Caki2 (cell line): ENCODE measurements at regions not wholly inside any gene's neighbourhood (a gene's known extent, or its start where the extent isn't known, plus 50 kb on each side); places are given as distances from the start of the nearest gene placed in this dataset.
"Not testable (repeated sequence)": the region's sequence is repeated elsewhere in the genome, so short reads cannot be mapped to it uniquely, and the experiment has no call there.

Source experiments
- DNase-seq: peaks from one replicate; pipeline ENCODE4 v3.0.0-alpha.2; 2015; ENCODE audit warnings: low read depth
- in situ Hi-C: cut with HindIII; loops from 2 replicates; pipeline ENCODE4 v1.10.0; 2016; ENCODE audit warnings: low sequenced_read_pairs, low pct_unique_long_range_greater_than_20kb, mixed read lengths

DNA sequence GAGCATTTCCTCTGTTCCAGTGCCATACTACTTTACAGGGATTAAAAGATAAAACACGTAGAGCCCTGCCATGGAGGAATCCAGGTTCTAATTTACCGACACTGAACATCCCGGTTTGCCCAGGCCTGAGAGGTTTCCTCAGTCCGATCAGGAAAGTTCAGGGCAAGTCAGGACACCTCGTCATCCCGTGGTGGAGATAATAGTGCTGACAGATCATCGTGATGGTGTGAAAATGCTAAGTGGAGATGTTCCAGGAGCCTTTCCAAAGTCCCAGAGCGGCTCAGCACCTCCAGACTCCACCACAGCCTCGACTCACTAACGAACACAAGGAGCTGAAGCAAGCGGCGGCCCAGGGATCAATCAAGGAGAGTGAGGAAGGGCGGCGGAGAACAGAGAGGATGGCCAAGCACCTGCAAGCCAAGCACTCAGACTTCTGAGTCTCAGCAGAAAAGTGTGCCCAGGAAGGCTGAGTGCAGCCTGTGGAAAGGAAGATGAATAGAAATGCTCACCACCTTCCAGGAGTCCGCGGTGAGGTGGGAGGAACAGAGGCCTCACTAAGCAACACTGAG lies 103.7 kb upstream of the VWC2 start:
- DNase-seq: no peak
- in situ Hi-C loops: no loop called here

DNA sequence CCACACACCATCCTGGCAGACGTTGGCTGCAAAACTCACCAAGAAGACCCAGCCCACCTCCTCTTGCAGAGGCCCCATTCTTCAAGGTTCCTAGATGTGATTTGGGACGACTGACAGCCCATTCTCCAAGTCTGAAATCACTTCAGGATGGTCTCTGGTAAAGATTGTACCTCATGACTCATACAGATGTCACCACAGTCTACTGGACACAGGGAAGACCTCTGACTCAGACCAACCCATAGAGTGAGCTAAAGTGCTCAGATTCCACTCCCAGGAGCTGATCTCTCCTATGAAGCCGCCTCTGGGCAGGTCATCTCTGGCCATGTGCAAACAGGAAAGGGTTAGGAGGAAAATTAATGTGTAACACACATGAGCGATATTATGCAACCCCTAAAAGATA lies 102.4 kb upstream of the VWC2 start:
- DNase-seq: peak; percentile 77
- in situ Hi-C loops: no loop called here

DNA sequence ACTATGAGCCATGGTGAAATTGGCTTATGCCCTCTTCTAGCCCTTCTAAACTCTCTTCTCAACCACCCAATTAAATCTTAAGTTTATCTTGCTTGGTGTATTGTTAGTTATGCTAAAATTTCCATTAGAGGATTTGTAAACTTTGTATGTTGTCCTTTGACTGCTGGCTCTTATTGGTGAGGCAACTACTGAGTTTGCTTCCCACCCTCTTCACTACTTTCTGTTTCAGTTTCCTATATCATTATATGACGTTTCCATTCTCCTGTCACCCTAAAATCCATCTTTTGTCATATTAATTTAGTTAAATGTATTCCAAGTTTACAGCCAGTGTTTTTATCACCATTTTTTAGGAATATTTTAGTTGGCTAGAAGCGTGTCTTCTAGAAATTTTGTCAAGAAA lies 80.9 kb upstream of the VWC2 start:
- in situ Hi-C loops: no loop called here
- DNase-seq: no peak

DNA sequence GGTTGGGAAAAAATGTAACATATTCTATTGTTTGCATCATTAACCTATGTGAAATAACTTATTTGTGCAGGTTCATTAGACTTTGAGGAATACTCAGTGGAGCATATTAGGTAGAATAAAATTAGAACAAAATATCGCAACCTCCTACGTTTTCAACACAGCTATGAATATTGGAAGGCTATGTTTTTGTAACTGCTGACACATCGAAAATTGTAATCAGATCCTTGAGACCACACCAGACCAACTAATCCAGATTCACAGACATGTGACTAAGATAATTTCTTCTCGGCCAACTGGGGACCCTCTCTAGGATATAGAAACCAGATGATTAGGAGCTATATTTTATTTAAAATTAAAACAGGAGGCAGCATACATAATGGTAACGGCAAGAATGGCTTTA lies 77.5 kb upstream of the VWC2 start:
- no peak for DNase-seq
- in situ Hi-C loops: no loop called here

DNA sequence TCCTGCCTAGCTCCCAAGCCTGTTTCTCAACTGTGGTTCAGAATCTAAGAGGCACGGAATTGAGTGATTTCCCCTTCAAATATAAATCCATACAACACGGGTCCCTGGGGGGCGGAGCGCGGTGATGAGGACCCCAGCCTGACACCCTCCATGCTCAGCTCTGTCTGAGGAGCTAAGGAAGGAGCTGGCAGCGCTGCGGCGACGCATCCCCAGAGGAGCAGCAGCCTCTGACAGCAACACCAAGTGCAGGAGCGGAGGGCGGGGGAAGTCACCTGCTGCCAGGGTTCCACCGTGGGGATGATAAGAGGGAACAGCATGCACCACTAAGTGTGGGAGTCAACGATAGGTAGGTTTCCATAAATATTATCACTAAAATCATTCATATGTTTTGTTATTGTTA lies 72.6 kb upstream of the VWC2 start:
- in situ Hi-C loops: no loop called here
- no peak for DNase-seq

DNA sequence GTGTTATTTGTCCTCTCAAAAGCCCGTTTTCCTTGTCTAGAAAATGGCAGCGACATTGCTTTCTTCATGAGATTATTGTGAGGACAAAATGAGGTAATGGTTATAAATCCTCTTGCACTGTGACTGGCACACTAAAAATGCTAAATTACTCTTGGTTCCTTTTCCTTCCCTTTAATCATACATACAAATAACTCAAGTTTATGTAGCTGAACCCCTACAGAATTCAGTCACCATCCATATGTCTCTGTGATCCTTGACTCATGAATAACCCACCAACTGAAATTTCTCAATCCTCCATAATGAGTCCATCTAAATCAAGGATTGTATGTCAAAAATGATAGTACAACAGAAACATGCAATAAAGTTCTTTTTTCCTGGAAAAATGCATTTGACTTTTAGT lies 71.3 kb upstream of the VWC2 start:
- no peak for DNase-seq
- in situ Hi-C loops: no loop called here

DNA sequence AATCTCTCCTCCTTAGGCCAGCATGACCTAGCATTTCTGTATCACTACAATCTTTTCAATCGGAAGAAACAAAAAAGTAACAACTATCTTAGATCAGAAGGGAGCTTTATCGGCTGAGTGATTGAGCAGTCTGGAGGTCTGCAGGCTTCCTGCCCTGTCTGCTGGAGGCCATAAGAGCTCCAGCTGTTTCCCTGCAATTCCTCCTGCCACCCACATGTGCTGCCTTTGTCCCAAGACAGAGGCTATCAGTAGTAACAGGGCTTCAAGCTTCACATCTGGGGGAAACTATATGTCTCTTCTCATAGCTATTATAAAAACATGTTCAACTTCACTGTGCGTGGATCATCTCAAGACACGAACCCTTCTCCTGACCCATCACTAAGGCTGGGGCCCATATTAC lies 70.1 kb upstream of the VWC2 start:
- in situ Hi-C loops: no loop called here
- no peak for DNase-seq

DNA sequence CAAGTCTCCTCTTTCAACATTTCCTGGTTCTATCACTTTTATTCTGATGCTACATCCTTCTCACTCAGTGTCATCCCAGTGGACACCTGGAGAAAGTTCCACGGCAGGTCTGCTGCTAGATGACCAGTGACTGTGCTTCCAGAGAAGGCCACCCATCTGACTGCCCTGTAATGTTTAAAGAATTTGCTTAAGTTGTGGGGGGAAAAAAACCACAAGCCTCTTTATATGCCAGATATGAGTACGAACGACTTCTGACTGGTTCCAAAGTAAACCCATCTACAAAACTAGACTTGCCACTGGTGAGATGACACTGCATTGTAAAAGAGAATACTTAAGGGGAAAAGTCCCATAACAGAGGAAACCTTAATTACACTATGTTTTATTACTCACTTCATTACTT lies 69.6 kb upstream of the VWC2 start:
- DNase-seq: peak; percentile 11
- in situ Hi-C loops: no loop called here

DNA sequence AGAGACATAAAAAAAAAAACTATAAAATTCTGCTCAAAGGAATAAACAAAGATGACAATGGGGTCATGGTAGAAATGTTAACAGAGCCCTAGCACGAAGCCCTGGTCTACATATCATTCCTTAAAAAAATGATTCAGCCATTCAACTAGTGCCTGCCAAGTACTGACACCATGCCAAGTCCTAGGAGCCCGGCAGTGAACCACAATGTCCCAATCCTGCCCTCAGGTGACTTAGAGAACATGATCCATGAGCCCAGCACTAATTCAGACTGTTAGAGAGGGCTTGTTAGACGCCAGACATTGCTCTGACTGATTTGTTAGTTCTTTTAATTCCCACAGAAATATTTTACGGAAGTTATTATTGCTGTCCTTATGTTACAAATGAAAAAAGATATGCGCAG lies 67.3 kb upstream of the VWC2 start:
- DNase-seq: no peak
- in situ Hi-C loops: no loop called here

DNA sequence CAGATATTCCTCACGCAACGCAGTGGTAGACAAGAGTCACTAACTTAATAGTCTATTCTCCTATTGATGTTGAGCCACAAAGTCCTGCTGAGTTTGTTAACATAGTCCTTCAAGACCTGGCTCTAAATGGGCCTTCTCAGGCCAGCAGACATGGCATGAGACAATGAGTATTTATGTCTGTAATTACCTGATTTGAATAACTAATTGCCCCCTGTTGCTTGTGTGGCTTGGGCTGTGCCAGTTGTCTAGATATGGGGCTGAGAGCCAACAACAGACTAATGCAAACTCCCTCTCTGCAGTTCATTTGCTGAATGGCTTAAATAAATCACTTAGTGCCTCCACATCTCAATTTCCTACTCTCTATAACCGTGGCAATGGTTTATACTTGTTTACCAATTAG lies 65.5 kb upstream of the VWC2 start:
- DNase-seq: no peak
- in situ Hi-C loops: no loop called here

DNA sequence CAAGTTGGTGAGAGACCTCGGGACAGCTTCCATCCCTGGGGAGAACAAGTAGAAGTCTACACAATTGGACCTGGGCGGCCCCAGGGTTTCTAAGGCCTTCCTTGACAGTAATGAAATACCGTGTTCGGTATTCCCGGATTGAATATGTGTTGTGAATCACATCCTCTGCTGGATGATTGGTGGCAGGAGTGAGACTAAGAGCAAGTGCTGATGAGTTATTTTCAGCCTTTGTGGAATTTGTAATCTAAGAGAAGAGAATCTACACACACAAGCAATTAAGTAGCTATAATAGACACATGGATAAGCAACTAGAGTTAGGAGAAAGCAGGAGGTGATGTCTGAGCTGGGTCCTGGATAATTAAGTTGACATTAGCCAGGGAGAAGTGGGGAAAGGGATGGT lies 64.8 kb upstream of the VWC2 start:
- in situ Hi-C loops: no loop called here
- DNase-seq: no peak

DNA sequence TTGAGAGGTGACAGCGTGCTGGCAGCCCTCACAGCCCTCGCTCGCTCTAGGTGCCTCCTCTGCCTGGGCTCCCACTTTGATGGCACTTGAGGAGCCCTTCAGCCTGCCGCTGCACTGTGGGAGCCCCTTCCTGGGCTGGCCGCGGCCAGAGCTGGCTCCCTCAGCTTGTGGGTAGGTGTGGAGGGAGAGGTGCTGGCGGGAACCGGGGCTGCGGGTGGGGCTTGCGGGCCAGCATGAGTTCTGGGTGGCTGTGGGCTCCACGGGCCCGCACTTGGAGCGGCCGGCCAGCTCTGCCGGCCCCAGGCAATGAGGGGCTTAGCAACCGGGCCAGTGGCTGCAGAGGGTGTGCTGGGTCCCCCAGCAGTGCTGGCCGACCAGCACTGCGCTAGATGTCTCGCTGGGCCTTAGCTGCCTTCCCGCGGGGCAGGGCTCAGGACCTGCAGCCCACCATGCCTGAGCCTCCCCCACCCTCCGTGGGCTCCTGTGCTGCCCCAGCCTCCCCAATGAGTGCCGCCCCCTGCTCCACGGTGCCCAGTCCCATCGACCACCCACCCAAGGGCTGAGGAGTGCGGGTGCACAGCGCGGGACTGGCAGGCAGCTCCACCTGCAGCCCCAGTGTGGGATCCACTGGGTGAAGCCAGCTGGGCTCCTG lies 62.2 kb upstream of the VWC2 start:
- DNase-seq: not testable (repeated sequence)

DNA sequence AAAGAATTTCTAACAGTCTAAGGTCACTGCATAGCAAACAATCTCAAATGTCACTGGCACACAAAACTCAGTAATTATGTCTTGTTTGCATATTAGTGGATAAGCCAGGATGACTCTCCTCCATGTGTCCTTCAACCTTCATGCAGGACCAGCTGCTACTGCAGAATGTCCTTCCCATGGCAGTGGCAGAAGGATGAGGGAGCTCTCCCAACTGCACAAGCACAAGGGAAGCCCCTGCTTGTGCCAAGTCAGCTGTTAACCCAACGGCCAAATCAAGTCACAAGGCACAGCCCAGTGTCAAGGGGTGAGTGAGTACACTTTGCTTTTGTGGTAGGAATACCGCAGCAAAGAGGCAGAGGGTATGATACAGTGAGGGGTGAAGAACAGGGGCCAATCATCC lies 59.3 kb upstream of the VWC2 start:
- in situ Hi-C loops: no loop called here
- no peak for DNase-seq

More for the DNA sequence above, 62.2 kb upstream of the VWC2 start:
- in situ Hi-C loops: not testable (repeated sequence)

DNA sequence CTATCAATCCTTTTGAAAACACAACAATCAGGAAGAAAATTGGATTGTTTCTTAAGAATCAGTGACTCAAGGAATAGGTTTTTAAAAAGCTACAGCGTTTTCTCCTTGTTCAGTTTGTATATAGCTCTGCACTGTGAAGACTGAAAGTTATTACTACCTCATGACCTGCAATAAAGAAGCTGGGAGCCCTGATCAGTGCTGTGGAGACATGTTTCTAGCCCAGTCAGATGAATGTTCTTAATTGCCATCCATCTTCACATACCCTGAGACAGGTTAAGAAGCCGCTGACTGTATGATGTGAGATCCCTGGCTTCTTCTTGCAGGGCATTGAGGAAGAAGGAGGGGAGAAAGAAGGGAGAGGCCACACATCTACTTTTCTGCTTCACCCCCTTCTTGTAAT lies 58.0 kb upstream of the VWC2 start:
- no peak for DNase-seq
- in situ Hi-C loops: no loop called here

DNA sequence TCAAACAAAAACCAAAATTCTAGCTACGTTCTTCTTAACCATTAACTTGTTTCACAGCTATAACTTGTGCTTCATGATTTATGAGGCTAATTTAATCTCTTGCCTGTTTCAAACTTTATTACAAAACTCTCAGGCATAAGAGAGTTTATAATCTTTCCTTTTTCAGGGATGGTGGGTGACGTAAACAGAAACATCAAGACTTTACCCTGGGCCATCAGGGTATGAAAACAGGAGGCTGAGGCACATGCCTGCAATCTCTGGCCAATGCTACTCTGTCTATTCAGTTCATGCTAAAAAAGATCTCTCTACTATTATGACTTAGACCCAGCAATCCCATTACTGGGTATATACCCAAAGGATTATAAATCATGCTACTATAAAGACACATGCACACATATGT lies 55.9 kb upstream of the VWC2 start:
- in situ Hi-C loops: no loop called here
- DNase-seq: no peak

DNA sequence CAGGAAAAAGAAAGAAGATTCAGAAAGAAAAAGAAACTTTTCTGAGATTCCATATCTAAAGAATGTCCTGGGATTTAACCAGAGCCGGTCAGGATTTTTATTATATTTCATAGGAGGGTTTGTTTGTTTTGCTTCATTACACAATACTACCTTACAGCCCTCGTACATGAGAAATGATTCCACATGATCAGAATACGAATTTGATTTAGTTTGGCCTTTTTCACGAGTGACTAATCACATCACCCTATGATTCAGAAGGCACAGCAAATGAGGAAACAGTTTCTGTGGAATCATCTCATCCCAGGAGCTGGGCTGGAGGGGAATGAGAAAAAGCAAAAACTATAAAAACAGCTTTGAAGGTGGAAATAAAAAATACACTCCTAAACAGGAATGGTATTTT lies 54.7 kb upstream of the VWC2 start:
- in situ Hi-C loops: no loop called here
- peak; percentile 26 for DNase-seq

DNA sequence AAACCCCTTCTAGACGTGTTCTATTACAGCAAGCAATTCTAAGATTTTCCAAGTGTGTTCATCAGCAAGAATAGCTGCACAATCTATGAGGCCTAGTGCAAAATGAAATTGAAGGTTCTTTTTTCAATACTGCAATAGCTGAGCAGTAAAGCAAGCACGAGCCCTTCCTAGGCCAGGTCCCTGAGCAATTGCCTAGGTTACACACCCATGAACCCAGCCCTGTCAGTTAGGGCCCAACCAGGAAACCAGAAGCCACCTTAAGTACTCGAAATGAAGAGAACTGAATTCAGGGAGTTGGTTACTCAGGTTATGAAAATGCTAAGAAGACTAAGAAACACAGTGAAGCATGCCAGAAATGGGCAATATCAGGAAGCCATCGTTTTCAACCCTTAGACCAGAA lies 52.0 kb upstream of the VWC2 start:
- in situ Hi-C loops: no loop called here
- DNase-seq: no peak
